ENCODE measurements at regions not wholly inside any gene's neighbourhood (a gene's known extent, or its start where the extent isn't known, plus 50 kb on each side); places are given as distances from the start of the nearest gene placed in this dataset.

- no peaks in the 10 kb centered on the region for H3K79me2 ChIP-seq (ENCODE audit: insufficient read depth, low read length)
- H3K9me3 ChIP-seq (ENCODE audit: low read length): no peaks in the 10 kb centered on the region
- H3F3A ChIP-seq (ENCODE audit: insufficient read depth, low read length): no peaks in the 10 kb centered on the region
- no peaks in the 10 kb centered on the region for H3K27me3 ChIP-seq (ENCODE audit: insufficient read depth, low read length)
- H2AFZ ChIP-seq (ENCODE audit: low read length): no peak overlapping the region
- H3K27ac ChIP-seq (ENCODE audit: low read depth, low read length, poor library complexity, severe bottlenecking): no peak overlapping the region
- no peaks in the 10 kb centered on the region for H3K4me1 ChIP-seq (ENCODE audit: insufficient read depth, low read length, severe bottlenecking)
- H3K4me3 ChIP-seq (ENCODE audit: low read depth, low read length, poor library complexity, severe bottlenecking): no peak overlapping the region
- H3K4me2 ChIP-seq (ENCODE audit: low read length): no peak overlapping the region
- H3K9ac ChIP-seq (ENCODE audit: low read length): no peak overlapping the region
- H3K9me2 ChIP-seq (ENCODE audit: low read depth, low read length): no peaks in the 10 kb centered on the region
- H4K20me1 ChIP-seq (ENCODE audit: insufficient read depth, low read length): no peaks in the 10 kb centered on the region
- H3K36me3 ChIP-seq (ENCODE audit: insufficient read depth, low read length): no peaks in the 10 kb centered on the region
- TF ChIP-seq, protein P1, sequence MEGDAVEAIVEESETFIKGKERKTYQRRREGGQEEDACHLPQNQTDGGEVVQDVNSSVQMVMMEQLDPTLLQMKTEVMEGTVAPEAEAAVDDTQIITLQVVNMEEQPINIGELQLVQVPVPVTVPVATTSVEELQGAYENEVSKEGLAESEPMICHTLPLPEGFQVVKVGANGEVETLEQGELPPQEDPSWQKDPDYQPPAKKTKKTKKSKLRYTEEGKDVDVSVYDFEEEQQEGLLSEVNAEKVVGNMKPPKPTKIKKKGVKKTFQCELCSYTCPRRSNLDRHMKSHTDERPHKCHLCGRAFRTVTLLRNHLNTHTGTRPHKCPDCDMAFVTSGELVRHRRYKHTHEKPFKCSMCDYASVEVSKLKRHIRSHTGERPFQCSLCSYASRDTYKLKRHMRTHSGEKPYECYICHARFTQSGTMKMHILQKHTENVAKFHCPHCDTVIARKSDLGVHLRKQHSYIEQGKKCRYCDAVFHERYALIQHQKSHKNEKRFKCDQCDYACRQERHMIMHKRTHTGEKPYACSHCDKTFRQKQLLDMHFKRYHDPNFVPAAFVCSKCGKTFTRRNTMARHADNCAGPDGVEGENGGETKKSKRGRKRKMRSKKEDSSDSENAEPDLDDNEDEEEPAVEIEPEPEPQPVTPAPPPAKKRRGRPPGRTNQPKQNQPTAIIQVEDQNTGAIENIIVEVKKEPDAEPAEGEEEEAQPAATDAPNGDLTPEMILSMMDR (IDR thresholded peaks at IDR 0.05; ENCODE audit: low read length): no peak
Measured at GRCh38 chr10:33938001-33938400, 603.5 kb upstream of the NRP1 start.

GRCh38 chr10:33937036-33937730 lies 602.7 kb upstream of the NRP1 start:
- TF ChIP-seq, protein P1 (IDR thresholded peaks at IDR 0.05; ENCODE audit: low read length): no peak
- no peak for TF ChIP-seq EZH2 (IDR thresholded peaks at IDR 0.05; ENCODE audit: borderline replicate concordance, low read length)
- Histone ChIP-seq H3K4me3 (ENCODE audit: low read depth, low read length, poor library complexity, severe bottlenecking) (no peak overlapping the region), H3K27ac (ENCODE audit: low read depth, low read length, poor library complexity, severe bottlenecking) (no peak overlapping the region), H3K36me3 (ENCODE audit: insufficient read depth, low read length) (no peaks in the 10 kb centered on the region), H3F3A (ENCODE audit: insufficient read depth, low read length) (no peaks in the 10 kb centered on the region), H3K9ac (ENCODE audit: low read length) (no peak overlapping the region), H2AFZ (ENCODE audit: low read length) (no peak overlapping the region), H4K20me1 (ENCODE audit: insufficient read depth, low read length) (no peaks in the 10 kb centered on the region), H3K79me2 (ENCODE audit: insufficient read depth, low read length) (no peaks in the 10 kb centered on the region), H3K9me2 (ENCODE audit: low read depth, low read length) (no peaks in the 10 kb centered on the region), H3K4me1 (ENCODE audit: insufficient read depth, low read length, severe bottlenecking) (no peaks in the 10 kb centered on the region), H3K4me2 (ENCODE audit: low read length) (no peak overlapping the region), H3K9me3 (ENCODE audit: low read length) (no peaks in the 10 kb centered on the region), H3K27me3 (ENCODE audit: insufficient read depth, low read length) (no peaks in the 10 kb centered on the region)

DNA sequence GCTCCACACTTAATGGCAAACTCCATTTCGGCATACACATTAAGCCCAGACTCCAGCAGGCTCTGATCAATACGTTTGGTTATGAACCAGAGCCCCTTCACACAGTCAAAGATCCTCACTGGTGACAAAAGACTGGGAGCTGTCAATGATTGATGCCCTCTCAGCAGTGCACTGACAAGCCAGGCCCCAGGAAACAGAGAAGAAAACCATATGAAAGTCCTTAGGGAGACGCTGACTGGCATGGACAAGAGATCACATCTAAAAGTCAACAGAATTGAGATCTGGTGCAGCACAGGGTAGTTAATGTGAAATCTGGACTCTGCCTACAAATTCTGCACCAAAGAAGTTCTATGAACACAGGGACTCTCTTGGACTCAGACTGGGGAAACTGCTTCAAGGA lies 600.9 kb upstream of the NRP1 start:
- H3K4me2 ChIP-seq (ENCODE audit: low read length): no peak overlapping the region
- no peaks in the 10 kb centered on the region for H3K9me2 ChIP-seq (ENCODE audit: low read depth, low read length)
- no peak overlapping the region for H2AFZ ChIP-seq (ENCODE audit: low read length)
- no peak overlapping the region for H3K27ac ChIP-seq (ENCODE audit: low read depth, low read length, poor library complexity, severe bottlenecking)
- H3K4me3 ChIP-seq (ENCODE audit: low read depth, low read length, poor library complexity, severe bottlenecking): no peak overlapping the region
- no peaks in the 10 kb centered on the region for H3K4me1 ChIP-seq (ENCODE audit: insufficient read depth, low read length, severe bottlenecking)
- no peak overlapping the region for H3K9ac ChIP-seq (ENCODE audit: low read length)
- H3F3A ChIP-seq (ENCODE audit: insufficient read depth, low read length): no peaks in the 10 kb centered on the region
- no peaks in the 10 kb centered on the region for H3K27me3 ChIP-seq (ENCODE audit: insufficient read depth, low read length)
- H3K79me2 ChIP-seq (ENCODE audit: insufficient read depth, low read length): no peaks in the 10 kb centered on the region
- H4K20me1 ChIP-seq (ENCODE audit: insufficient read depth, low read length): no peaks in the 10 kb centered on the region
- no peaks in the 10 kb centered on the region for H3K9me3 ChIP-seq (ENCODE audit: low read length)
- TF ChIP-seq, protein P1 (IDR thresholded peaks at IDR 0.05; ENCODE audit: low read length): no peak
- TF ChIP-seq EZH2 (IDR thresholded peaks at IDR 0.05; ENCODE audit: borderline replicate concordance, low read length): no peak
- no peaks in the 10 kb centered on the region for H3K36me3 ChIP-seq (ENCODE audit: insufficient read depth, low read length)

All from OCI-LY1 (cell line).